ENCODE measurements at regions not wholly inside any gene's neighbourhood (a gene's known extent, or its start where the extent isn't known, plus 50 kb on each side); places are given as distances from the start of the nearest gene placed in this dataset.

DNA sequence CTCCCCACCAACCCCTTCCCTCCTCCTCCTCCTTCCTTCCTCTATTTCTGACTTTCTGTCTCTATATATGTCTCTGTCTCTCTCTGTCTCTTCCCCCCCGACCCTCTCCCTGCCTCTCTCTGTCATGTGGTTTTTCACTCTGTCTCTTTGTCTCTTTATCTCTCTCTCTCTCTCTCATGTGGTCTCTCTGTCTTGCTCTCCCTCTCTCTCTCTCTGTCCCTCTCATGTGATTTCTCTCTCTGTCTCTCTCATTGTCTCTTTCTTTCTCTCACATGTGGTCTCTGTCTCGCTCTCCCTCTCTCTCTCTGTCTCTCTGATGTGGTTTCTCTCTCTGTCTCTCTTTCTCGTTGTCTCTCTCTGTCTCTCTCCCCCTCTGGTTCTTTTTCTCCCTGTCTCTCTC is 59.3 kb downstream of the PHETA1 start:
- TF ChIP-seq, protein P1, sequence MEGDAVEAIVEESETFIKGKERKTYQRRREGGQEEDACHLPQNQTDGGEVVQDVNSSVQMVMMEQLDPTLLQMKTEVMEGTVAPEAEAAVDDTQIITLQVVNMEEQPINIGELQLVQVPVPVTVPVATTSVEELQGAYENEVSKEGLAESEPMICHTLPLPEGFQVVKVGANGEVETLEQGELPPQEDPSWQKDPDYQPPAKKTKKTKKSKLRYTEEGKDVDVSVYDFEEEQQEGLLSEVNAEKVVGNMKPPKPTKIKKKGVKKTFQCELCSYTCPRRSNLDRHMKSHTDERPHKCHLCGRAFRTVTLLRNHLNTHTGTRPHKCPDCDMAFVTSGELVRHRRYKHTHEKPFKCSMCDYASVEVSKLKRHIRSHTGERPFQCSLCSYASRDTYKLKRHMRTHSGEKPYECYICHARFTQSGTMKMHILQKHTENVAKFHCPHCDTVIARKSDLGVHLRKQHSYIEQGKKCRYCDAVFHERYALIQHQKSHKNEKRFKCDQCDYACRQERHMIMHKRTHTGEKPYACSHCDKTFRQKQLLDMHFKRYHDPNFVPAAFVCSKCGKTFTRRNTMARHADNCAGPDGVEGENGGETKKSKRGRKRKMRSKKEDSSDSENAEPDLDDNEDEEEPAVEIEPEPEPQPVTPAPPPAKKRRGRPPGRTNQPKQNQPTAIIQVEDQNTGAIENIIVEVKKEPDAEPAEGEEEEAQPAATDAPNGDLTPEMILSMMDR (IDR thresholded peaks at IDR 0.05): no peak
- TF ChIP-seq POLR2A (IDR thresholded peaks at IDR 0.05) (no peak), EP300 (IDR thresholded peaks at IDR 0.05) (no peak)
